Epithelial cell of proximal tubule (primary cell): ENCODE measurements at regions not wholly inside any gene's neighbourhood (a gene's known extent, or its start where the extent isn't known, plus 50 kb on each side); places are given as distances from the start of the nearest gene placed in this dataset.
A peak's percentile ranks its signal among the peaks of the same experiment; 100 is the strongest.

Source experiments
- DNase-seq: peaks from one replicate; pipeline ENCODE4 v3.0.0-alpha.2; 2011; ENCODE audit warnings: low read depth
- H3K4me3 ChIP-seq: 2 replicates; pipeline ENCODE4 v1.5.1; 2011; ENCODE audit warnings: low read depth, mild to moderate bottlenecking, low read length
- CTCF ChIP-seq: conservative IDR thresholded peaks from 2 replicates; pipeline ENCODE4 v1.5.1; 2012; ENCODE audit warnings: low read depth, mild to moderate bottlenecking, low read length

GRCh38 chr9:115952430-115953292 lies 200.9 kb upstream of the PAPPA start:
- DNase-seq = no peak
- TF ChIP-seq CTCF = no peak
- H3K4me3 ChIP-seq = no peak overlapping the region

- no peak for DNase-seq
- no peak for TF ChIP-seq CTCF
- H3K4me3 ChIP-seq = no peak overlapping the region
Observed at GRCh38 chr9:115956371-115956770, 197.2 kb upstream of the PAPPA start.

- no peak overlapping the region for H3K4me3 ChIP-seq
- DNase-seq = no peak
Observed at GRCh38 chr9:115957585-115957984, 196.0 kb upstream of the PAPPA start.

GRCh38 chr9:115964710-115965347 lies 188.8 kb upstream of the PAPPA start:
- no peak overlapping the region for H3K4me3 ChIP-seq
- no peak for DNase-seq
- TF ChIP-seq CTCF = no peak

More at GRCh38 chr9:115957585-115957984, 196.0 kb upstream of the PAPPA start:
- TF ChIP-seq CTCF = no peak

GRCh38 chr9:115966660-115967059 lies 186.9 kb upstream of the PAPPA start:
- H3K4me3 ChIP-seq = no peak overlapping the region
- DNase-seq = no peak
- TF ChIP-seq CTCF = no peak

GRCh38 chr9:115969096-115969495 lies 184.5 kb upstream of the PAPPA start:
- H3K4me3 ChIP-seq = no peak overlapping the region
- no peak for TF ChIP-seq CTCF
- peak; percentile 20 for DNase-seq
